NCI-H526 treated with DMSO at 0.1 percent for 48 hours (cell line): ENCODE measurements at regions not wholly inside any gene's neighbourhood (a gene's known extent, or its start where the extent isn't known, plus 50 kb on each side); places are given as distances from the start of the nearest gene placed in this dataset.
"Not testable (repeated sequence)": the region's sequence is repeated elsewhere in the genome, so short reads cannot be mapped to it uniquely, and the experiment has no call there.

Source experiments
- DNase-seq: peaks from one replicate; lab custom pipeline; 2025; lab: John Stamatoyannopoulos, UW

DNA sequence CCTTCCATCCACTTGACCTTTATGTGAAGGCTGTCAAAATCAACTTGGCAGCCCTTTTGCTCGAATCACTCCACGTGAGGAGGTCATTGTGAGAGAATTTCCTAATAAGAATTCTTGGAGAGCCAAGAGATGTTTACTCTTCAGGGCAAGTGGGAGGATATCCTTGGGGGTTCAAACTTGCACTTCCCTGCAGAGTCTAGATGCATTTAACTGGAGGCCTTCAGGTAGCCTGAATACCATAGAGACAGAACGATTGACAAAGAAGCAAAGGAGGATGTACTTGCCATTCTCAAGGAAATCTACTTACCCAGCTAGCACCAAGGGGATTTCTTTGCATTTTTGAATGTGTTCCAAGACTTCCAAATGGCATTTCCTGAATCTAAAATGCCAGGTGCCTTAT lies 1702.6 kb upstream of the FLRT2 start:
- DNase-seq, result no peak

DNA sequence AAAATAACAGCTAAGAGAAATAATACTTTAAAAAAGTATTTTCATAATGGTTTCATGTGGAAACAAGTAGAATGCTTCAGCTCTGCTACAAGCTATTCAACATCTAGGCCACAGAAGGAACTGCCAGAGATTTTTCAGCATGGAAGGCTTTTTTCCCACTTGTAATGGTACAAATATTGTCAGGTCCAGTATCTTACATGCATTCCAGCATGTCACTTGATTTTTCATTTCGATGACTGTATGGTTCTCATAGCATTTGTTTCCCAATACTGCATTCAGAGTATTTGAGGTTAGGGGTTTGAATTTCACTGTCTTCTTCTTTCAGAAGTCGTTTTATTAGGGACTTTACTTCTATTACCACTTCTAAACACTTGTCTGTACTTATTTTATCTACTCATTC lies 1701.5 kb upstream of the FLRT2 start:
- no peak for DNase-seq

DNA sequence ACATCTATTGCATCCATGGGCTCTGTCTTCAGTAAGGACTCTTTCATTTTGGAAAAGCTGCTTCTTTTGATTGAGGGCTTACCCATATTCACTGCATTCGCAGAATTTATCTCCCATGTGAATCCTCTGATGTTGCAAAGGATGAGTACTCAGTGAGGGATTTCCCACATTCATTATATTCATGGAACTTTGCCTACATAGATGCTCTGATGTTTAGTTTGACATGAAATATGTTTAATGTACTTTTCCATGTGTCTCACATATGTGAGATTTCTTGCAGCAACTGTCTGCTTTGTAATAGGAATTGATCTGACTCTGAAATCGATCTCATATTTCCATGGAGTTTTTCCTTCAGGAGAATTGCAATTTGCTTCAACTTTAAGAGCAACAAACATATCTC lies 1699.6 kb upstream of the FLRT2 start:
- no peak for DNase-seq

DNA sequence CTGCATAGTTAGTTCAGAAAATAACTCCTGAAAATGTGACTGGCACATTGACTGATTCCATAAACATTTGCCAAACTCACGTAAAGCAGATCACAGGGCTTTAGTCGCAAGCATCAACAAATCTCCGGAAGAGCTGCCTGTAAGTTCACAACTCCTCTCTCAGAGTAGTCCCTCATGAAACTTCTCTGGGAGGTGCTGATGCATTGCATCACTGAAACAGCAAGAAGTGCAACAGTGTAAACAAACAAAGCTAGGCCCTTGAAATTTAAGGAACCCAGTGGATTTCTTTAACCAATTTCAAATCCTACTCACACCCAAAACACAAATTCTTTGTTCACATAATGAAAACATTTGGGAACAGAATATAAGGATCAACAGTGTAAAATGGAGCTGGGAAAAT lies 1691.7 kb upstream of the FLRT2 start:
- DNase-seq, result no peak

DNA sequence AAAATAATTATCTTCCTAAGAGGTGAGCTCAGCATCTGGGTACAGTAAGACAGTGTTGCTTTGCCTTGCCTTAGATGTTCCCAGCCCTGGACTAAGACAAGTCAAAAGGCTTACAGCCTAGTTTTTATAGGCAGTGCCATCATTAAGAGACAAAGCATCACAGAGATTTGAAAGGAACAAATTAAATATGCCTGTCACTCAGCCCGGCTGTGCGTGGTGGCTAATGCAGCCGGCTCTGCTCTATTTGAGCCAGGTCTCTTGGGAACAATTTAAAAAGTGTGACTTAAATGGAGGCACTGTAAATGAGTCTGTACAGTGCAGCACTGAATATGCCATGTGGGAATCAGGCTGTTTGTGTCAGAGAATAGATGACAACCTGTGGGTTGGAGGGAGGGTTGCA lies 1687.4 kb upstream of the FLRT2 start:
- no peak for DNase-seq

DNA sequence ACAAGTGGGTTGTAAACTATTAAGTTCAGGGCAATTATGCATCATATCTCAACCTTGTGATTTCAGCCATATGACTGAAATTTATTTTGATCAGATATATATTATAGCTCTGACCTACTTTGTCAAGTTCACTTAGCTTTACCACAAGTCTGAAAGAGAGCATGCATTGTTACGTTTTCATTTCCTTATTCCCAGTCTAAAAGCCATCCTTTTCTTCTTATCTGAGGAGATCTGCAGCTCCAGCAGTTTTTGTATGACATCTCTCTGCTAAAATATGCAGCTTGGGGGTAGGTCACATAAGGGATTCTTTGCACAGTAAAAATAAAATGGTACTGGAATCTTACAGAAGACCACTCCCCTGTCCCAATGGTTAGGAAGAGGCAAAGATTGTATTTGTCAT lies 1682.8 kb upstream of the FLRT2 start:
- no peak for DNase-seq

DNA sequence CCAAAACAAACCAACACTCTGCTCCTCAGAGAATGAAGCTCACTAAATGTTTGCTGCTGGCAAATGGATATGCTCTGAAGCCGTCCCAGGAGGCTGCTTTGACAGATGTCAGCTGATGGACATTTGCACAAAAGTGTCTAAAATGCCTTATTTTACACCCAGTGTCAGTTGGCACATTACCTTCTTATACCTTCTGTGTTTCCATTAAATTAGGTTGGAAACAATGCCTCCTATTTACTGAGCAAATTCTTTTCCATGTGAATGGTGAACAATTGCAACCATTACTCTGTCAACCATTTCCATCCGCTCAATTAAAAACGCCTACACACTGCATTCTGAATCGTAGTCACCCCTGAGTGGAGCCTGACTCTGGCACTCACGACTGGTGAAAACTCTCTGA lies 1679.9 kb upstream of the FLRT2 start:
- no peak for DNase-seq

DNA sequence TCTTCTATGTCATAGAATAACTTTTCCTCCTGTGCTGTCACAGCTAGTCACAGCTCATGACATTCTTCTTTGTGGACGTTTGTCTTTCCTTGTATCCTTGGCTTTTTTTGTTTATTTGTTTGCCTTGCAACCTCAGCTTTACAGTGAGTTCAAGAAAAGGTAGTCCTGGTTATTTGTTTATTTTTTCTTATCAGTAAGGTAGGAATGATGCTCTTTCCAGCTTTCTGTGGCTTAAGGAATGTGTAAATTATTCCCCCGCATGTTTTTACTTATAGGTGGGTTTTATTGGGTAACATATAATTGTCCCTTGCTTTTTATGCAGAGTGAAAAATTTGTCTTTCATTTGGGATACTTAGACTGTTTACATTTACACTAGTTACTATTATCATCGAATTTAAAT lies 1673.6 kb upstream of the FLRT2 start:
- DNase-seq, result no peak

DNA sequence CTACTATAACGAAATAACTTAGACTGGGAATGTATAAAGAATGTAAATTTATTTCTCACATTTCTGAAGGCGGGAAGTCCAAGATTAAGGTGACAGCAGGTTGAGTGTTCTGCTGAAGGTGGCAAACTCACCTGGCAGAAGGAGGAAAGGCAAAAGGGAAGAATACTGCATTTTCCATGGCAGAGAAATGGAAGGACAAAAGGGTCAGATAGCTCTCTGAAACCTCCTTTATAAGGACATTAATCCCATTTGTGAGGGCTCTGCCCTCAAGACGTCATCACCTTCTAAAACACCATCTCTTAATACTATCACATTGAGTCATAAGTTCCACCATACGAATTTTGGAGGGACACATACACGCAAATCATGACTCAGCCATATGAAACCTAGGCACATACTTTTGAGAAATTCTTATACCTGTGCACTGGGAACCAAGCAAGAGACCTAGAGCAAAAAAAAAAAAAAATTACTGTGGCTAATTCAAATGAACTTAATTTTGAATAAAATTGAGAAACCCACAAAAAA lies 1669.3 kb upstream of the FLRT2 start:
- DNase-seq, result no peak

DNA sequence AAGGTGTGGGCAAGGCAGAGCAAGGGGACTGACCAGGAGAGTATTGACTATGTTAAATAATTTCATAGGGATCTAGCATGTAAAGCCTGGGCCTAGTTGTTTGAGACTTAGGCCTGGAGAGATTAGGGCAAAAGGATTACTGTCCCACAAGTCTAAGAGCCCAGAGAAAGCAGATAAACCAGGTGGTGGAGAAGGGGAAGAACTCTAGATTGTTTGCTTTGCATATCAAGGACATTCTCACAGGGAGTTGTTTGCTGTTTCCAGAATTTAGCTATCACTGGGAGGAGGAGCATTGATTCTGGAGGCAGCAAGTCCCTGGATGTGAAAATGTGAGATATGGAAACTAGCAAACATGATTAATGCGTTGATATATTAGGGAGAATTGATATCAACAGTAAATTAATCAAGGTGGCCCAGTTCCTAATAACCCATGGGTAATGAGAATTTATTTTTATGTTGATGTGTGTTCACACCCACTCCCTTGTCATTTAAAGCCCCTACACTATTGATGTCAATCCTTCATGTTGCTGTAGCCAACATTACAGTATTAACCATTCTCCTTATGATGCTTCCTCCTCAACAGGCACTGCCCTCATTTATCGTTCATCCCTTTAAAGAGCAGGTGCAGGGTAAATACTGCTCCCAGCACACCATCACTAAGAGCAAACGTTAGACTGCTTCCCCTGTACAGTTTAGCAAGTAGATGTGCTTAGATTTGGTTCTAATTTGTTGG lies 1666.7 kb upstream of the FLRT2 start:
- DNase-seq, result no peak

DNA sequence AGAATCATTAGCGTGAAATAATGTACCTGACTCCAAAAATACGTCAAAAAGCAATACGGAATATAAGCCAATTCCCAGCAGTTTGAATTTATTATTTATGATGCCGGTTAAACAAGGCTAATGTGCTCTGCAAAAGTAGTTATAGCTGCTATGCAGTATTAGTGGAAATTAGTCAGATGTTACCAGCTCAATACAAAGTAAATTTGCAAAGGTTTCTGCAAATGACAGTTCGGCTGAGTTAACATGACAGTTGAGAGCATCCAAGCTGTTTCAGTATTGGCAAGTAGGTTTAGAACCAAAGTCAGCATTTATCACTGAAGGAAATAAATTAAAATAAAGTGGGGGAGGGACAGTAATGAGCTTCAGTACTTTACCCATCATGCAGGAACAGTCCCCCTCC lies 1665.8 kb upstream of the FLRT2 start:
- no peak for DNase-seq

DNA sequence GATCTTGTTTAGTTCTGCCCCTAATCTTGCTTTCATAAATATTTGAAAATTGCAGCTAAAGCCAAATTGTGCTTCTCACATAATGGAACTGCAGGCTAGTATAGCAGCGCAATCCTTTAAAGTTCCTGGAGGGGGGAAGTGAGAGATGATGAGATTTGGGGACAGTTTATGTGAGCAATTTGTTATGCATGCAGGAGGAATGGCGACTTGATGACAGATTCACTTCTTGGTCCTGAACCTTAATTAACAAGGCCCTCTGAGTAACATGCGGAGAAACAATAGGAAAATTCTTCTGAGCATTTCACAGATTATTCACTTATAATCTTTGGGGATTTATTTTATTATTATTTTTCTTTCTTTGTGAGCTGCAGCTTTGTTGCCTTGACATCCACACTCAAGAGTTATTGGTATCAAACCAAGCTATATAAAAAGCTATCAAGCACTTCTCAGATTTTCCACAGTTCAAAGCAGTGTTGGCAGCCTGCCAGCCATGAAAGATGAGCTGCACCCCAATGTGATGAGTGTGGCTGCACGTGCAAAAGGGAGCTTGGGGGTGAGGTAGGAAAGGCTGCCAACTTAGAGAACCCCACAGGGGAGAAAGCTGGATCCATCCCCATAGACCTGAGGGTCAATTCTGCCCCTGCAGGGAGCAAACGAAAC lies 1662.2 kb upstream of the FLRT2 start:
- DNase-seq, result no peak

DNA sequence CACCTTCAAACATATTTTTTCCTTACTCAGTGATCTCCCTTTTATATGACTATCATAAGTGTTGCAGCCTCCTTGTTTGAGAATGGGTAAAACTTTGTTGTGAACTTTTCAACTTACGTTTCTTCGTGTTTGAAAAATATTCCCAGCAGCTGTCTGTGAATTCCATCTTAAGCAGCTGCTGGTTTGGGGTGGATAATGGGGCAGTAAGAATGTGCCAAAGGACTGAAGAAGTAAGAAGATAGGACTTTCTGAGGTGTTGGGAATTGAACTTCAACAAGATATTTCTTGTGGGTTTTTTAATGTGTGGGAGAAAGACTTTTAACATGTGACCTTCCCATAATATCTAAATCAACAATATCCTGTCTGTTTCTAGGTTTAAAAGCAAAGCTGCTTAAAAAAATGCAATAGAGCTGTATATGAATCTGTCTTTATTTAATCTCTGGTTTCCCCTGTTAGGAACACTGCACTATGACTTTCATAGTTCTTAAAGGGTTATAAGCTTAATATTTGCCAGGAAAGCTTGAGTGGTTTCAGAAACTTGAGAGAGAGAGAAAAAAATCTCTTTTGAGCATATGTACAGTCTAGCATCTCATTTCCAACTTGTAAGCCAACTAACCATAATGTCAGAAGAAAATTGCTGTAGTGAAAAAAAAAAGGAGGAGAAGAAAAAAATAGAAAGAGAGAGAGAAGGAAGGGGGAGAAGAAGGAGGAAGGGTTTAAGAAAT lies 1659.2 kb upstream of the FLRT2 start:
- DNase-seq, result no peak

DNA sequence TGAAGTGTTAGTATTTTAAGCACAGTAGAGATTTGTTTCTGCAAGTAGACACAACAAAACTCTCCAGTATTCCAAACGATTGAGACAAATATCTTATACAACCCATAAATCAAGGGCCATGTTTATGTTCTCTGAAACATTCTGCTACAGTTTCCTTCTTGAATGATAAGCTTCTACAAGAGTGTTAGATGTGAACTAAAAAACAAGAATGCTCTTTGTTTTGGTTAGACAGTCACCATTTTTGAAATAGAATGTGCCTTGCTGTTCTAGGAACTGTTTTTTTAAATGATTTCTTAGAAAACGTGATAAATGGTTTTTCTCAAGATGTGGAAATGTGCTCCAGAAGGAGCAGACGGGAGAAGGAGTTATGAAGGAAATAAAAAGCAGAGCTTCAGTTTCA lies 1656.3 kb upstream of the FLRT2 start:
- DNase-seq, result no peak

DNA sequence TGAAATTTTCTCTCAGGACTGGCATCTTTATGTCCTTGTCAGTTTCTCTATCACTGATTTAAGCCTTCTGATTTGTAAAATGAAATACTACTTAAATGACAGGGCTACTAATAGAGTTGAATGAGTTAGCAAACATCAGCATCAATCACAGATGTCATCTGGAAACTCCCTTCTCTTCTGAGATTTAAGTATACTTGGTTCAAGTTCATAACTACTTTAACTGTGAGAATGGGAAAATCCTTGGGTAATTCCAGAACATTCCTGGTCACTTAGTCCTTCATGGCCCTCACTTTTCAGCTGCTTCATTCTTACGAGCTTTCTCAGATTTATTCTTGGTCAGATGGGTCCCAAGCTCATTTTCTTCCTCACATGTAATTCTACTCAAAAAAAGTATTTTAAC lies 1655.3 kb upstream of the FLRT2 start:
- DNase-seq, result no peak

DNA sequence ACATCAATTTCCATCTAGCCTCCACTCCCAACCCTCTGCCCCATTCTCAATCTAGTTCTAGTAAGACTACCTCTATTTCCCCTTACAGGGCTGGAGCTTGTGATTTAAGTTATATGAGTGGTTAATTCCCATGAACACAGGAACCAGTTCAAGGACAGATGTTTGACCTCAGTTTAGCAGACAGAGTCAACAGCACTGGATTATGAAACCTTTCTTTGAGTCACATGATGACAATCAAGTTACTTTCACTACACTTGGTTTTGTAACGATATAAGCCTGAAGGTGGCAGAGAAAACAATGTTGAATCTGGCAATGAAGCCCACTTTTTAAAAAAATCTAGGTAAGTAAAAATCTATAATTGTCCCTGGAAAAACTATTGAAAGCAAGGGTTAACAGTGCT lies 1646.2 kb upstream of the FLRT2 start:
- no peak for DNase-seq

DNA sequence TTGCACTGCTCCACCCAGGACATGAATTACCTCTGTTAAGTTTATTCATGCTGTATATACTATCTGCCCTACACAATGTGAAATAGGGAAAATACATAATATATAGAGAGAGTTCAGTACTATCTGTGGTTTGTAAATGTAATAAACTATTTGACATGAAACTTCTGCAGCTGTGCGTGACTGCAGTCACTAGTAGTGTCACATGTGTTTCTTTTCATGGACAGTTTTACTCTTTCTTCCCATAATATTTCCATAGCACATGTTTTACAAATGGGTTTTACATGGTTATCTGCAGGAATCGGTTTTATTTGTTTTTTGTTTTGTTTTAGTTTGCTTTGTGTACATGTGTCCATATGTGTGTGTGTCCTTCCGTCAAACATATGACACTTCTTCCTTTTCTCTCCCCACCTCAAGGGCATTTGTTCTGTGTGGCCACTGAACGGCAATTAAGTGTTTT lies 1644.1 kb upstream of the FLRT2 start:
- DNase-seq, result no peak

DNA sequence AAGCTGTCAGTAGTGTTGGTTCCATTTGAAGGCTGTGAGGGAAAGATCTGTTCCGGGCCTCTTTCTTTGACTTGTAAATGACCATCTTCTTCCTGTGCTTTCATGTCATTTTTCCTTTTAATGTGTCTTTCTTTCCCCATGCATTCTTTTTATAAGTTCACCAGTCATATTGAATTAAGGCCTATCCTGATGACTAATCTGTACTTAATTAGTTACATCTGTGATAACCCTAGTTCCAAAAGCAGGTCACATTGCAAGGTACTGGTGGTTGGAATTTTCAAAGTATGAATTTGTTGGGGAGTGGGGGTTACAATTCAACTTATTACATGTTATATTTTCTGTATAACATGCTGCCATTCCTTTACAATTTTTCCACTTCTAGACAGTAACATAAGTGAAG lies 1642.1 kb upstream of the FLRT2 start:
- DNase-seq, result no peak

DNA sequence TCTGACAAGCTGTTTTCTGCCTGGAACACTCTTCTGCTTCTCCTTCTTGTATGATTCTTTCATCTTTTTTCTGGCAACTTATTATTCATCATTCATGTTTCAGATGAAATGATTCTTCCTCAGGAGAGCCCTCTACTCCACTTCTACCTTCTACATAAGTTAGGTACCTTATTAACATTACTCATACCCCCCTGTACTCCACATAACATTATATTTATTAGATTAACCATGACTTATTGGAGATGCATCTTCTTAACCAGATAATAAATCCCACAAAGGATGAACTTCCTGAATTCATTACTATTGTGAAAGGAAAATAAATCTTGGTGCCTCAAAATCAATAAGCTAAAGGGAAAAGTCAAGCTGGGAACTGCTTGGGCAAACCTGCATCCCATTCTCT lies 1636.5 kb upstream of the FLRT2 start:
- DNase-seq, result no peak

DNA sequence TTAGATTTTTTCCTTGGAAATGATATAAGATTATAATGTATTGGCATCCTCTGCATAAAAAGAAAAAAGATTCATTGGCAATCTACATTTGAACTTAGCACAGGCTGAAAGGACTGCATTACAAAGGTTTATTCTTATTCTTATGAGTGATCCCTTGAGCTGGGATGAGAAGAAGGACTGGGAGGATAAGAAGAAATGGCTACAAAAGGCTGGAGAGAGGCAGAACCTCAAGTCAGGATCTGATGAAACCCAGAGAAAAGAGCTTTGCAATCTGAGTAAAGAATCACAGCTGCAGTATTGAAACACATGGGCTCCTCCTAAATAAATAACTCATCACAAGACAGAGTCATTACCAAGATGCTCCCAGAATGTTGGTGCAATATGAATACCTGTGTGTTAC lies 1635.4 kb upstream of the FLRT2 start:
- DNase-seq, result no peak

DNA sequence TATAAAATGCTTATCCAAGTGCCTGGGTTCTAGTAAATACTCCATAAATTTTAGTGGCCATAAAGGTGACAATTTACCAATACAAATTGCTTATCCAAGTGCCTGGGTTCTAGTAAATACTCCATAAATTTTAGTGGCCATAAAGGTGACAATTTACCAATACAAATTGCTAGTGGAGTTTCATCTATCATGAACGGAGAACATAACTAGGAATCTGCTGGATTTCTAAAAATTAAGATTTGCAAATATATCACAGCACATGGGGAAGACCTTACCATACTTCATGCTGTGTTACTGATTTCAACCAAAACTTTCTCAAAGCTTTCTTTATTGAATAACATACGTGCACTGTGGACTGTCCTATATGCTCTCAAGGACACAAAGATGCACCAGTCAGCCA lies 1631.4 kb upstream of the FLRT2 start:
- DNase-seq, result not testable (repeated sequence)

DNA sequence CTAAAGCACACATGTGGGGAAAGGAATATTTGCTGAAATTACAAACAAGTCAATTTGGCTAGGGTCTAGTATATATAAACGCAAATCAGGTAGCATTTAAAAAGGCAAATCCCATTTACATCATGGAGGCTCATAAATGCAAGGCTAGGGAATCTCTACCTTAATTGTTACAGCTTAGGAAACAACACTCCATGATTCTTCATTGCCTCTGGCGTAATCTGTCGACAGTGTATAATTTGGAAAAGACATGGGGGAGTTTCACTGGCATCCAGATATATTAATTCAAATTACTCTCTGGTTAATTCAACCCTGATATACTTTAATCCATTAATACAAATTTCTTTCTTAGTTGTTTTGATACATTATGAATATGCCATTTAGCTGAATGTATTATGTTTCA lies 1630.2 kb upstream of the FLRT2 start:
- peak; percentile 16 for DNase-seq

DNA sequence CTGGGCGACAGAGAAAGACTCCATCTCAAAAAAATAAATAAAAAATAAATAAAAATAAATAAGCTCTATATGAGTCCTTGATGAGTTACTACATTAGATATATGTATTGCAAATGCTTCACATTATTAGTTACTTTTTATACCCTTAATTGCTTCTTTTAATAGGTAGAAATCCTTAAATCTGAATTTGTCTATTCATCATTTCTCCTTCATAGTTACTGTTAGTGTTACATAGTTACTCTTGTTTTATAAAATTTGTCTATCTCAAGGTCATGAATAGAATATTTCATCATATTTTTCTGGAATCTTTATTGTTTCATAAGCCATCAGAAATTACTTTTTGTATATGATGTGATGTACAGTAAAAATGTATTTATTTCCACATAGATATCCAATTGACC lies 1624.8 kb upstream of the FLRT2 start:
- no peak for DNase-seq
